ENCODE measurements at regions not wholly inside any gene's neighbourhood (a gene's known extent, or its start where the extent isn't known, plus 50 kb on each side); places are given as distances from the start of the nearest gene placed in this dataset.

GRCh38 chr2:217444932-217445331 lies 557.9 kb downstream of the TNS1 start:
- TF ChIP-seq CTCF (IDR thresholded peaks at IDR 0.05), result no peak
- TF ChIP-seq ELF1 (IDR thresholded peaks at IDR 0.05), result no peak
